Stimulated activated memory B cell treated with anti-CD40 and anti-IgM and Interleukin-4, amounts not matched to agents 10 μg/mL and 1 μg/mL and 100 μg/mL, for 72 hours (primary cell): ENCODE measurements at regions not wholly inside any gene's neighbourhood (a gene's known extent, or its start where the extent isn't known, plus 50 kb on each side); places are given as distances from the start of the nearest gene placed in this dataset.

Experiments used
- ATAC-seq: fragments of 150-1000 bp; cut with Tn5 transposase; 2 replicates; pipeline ENCODE4 v1.10.0; 2021
- H3K27ac Mint-ChIP-seq: one replicate; pipeline ENCODE4 v1.8.0; 2022; ENCODE audit warnings: mild to moderate bottlenecking, mixed read lengths
- H3K27me3 Mint-ChIP-seq: one replicate; pipeline ENCODE4 v1.8.0; 2022; ENCODE audit warnings: mixed read lengths
- H3K36me3 Mint-ChIP-seq: one replicate; pipeline ENCODE4 v1.8.0; 2022; ENCODE audit warnings: mixed read lengths
- H3K4me1 Mint-ChIP-seq: one replicate; pipeline ENCODE4 v1.8.0; 2022; ENCODE audit warnings: mixed read lengths
- H3K4me3 Mint-ChIP-seq: one replicate; pipeline ENCODE4 v1.8.0; 2022; ENCODE audit warnings: mild to moderate bottlenecking, moderate library complexity, mixed read lengths
- H3K9me3 Mint-ChIP-seq: one replicate; pipeline ENCODE4 v1.8.0; 2022; ENCODE audit warnings: mixed read lengths

DNA sequence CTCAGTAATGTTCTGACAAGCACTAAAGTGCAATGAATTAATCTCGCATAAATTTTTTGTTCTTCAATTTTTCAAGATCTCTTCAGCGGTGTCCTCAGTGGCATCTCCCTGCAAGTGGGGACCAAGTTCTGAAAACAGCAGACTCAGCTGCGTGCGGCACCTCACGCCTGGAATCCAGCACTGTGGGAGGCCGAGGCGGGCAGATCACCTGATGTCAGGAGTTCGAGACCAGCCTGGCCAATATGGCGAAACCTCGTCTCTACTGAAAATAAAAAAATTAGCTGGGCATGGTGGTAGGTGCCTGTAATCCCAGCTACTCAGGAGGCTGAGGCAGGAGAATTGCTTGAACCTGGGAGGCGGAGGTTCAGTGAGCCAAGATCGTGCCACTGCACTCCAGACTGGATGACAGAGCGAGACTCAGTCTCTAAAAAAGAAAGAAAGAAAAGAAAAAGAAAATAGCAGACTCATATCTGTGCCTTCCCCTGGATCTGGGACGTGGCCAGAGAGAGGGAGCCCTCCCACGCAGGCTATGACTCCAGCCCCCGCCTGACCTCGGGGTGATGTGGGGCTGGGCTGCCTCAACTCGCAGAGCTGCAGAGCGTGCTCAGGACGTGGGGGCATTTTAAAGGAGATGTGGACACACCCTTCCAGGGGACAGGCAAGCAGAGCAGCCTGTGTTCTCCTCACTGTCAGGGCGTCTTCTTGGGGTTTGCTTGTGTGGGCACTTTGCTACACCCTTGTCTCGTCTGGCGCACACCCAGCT, 346.6 kb downstream of the BRD1 start:
- Mint-ChIP-seq H3K27ac (no peak overlapping the region), H3K4me1 (no peaks in the 10 kb centered on the region), H3K9me3 (peaks cover 17% of the 10 kb centered on the region), H3K36me3 (peaks cover 50% of the 10 kb centered on the region), H3K4me3 (no peak overlapping the region), H3K27me3 (no peaks in the 10 kb centered on the region)
- ATAC-seq, result no peak

DNA sequence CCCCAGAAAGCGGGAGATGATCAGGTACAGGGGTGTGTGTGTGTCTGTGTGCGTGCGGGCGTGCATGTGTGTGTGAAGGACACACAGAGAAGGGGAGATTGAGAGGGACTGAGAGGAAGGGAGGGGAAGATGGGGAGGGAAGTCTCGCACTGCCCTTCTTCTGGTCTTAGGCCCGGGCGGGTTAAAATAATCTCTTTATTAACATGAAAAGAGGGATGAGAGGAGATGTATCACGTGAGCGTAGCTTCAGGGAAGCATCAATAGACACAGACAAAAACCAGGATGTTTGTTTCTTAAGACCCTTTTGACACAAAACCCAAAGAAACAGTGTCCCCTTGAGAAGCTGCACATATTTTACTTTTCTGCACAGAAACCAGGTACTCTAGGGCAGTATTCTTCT, 347.3 kb downstream of the BRD1 start:
- no peak overlapping the region for H3K27ac Mint-ChIP-seq
- no peaks in the 10 kb centered on the region for H3K4me1 Mint-ChIP-seq
- peaks cover 57% of the 10 kb centered on the region for H3K36me3 Mint-ChIP-seq
- H3K9me3 Mint-ChIP-seq, result peaks cover 17% of the 10 kb centered on the region
- no peak for ATAC-seq
- no peaks in the 10 kb centered on the region for H3K27me3 Mint-ChIP-seq
- H3K4me3 Mint-ChIP-seq, result no peak overlapping the region

DNA sequence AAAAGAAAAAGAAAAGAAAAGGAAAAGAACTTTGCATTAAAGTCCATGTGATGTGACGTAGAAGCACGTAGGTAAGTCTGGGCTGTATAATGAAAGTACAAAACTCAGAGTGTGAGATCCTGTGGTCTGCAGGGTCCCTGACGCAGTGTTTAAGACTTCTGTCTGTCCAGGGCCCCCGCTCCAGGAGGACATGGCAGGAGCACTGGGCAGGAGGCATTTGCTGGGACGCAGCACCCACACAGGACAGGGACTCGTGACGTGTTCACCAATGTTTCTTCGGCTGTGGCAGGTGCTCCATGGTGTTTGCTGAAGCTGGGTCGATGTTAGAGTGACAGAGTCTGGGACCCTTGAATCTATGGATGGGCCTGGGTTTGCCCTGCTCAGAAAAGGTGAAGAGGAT, 348.1 kb downstream of the BRD1 start:
- no peak for ATAC-seq
- Mint-ChIP-seq H3K9me3 (peaks cover 17% of the 10 kb centered on the region), H3K4me1 (no peaks in the 10 kb centered on the region), H3K27ac (no peak overlapping the region), H3K4me3 (no peak overlapping the region), H3K27me3 (no peaks in the 10 kb centered on the region), H3K36me3 (peaks cover 64% of the 10 kb centered on the region)

DNA sequence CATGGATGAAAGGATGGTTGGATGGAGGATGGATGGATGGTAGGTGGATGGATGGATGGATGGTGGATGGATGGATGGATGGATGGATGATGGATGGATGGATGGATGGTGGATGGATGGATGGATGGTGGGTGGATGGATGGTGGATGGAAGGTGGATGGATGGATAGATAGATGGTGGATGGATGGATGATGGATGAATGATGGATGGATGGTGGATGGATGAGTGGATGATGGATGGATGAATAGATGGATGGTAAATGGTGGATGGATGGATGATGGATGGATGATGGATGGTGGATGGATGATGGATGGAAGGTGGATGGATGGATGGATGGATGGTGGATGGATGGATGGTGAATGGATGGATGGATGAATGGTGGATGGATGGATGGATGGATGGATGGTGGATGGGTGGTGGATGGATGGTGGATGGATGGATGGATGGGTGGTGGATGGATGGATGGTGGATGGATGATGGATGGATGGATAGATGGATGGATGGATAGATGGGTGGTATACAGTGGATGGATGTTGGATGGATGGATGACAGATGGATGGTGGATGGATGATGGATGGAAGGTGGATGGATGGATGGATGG, 350.8 kb downstream of the BRD1 start:
- H3K36me3 Mint-ChIP-seq, result peaks cover 71% of the 10 kb centered on the region
- no peak overlapping the region for H3K4me3 Mint-ChIP-seq
- H3K27me3 Mint-ChIP-seq, result no peaks in the 10 kb centered on the region
- peaks cover 17% of the 10 kb centered on the region for H3K9me3 Mint-ChIP-seq
- H3K4me1 Mint-ChIP-seq, result no peaks in the 10 kb centered on the region
- H3K27ac Mint-ChIP-seq, result no peak overlapping the region
- no peak for ATAC-seq

DNA sequence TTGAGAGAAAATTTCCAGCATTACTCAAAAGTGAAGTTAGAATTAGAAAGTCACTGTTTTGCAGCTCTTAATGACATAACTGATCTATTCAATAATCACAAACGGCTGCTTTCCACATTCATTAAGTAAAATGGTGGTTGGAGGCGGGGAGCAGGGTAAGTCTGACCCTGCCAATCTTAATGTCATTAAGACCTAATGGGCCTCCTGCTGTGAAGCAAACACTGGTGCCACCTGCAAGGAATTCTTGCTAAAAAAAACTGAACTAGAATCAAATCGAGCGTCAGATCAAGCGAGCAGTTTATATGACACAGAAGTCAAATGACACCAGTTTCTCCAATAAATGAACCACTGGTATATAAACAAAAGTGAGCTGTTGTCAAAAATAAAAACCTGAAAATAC, 351.5 kb downstream of the BRD1 start:
- Mint-ChIP-seq H3K4me1 (no peaks in the 10 kb centered on the region), H3K36me3 (peaks cover 65% of the 10 kb centered on the region), H3K27ac (no peak overlapping the region), H3K27me3 (no peaks in the 10 kb centered on the region), H3K9me3 (peaks cover 17% of the 10 kb centered on the region), H3K4me3 (no peak overlapping the region)
- no peak for ATAC-seq

DNA sequence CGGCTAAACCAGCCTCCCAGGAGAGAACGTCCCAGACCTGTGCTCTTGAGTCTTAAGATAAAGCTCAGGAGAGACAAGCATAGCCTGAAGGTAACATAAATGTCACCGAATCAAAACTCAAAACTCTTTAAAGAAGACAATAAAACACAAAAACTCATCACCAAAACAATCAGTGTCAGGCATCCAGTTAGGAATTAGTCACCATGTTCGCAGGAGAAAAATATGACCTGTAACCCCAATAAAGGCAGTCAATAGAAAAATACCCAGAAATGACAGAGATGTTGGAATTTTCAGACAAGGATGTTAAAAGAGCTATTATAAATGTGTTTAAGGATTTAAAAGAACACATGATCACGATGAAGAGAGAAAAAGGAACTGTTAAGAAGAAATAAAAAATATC, 352.4 kb downstream of the BRD1 start:
- Mint-ChIP-seq H3K4me3 (no peak overlapping the region), H3K36me3 (peaks cover 60% of the 10 kb centered on the region), H3K9me3 (peaks cover 17% of the 10 kb centered on the region), H3K4me1 (no peaks in the 10 kb centered on the region), H3K27me3 (no peaks in the 10 kb centered on the region), H3K27ac (no peak overlapping the region)
- no peak for ATAC-seq

DNA sequence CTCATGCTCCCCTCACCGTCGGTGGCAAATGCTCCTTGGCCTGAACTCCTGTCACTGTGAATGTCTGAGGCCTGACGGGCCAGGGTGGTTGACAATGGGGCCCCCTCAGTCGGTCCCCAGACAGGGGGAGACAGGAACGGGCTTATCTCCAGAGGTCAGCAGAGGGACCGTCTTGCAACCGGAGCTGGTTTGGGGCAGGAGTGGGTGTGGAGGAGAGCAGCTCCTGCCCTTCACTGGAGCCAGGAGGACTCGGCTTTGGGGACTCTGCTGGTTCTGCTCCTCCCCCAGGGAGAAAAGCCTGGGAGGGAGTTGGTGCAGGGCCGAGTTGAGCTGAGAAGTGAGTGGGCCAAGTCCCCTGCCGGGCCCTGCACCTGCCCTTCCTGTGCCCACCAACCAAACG, 354.4 kb downstream of the BRD1 start:
- H3K36me3 Mint-ChIP-seq, result peaks cover 48% of the 10 kb centered on the region
- peaks cover 14% of the 10 kb centered on the region for H3K9me3 Mint-ChIP-seq
- no peak overlapping the region for H3K27ac Mint-ChIP-seq
- no peaks in the 10 kb centered on the region for H3K27me3 Mint-ChIP-seq
- no peaks in the 10 kb centered on the region for H3K4me1 Mint-ChIP-seq
- no peak overlapping the region for H3K4me3 Mint-ChIP-seq
- no peak for ATAC-seq

DNA sequence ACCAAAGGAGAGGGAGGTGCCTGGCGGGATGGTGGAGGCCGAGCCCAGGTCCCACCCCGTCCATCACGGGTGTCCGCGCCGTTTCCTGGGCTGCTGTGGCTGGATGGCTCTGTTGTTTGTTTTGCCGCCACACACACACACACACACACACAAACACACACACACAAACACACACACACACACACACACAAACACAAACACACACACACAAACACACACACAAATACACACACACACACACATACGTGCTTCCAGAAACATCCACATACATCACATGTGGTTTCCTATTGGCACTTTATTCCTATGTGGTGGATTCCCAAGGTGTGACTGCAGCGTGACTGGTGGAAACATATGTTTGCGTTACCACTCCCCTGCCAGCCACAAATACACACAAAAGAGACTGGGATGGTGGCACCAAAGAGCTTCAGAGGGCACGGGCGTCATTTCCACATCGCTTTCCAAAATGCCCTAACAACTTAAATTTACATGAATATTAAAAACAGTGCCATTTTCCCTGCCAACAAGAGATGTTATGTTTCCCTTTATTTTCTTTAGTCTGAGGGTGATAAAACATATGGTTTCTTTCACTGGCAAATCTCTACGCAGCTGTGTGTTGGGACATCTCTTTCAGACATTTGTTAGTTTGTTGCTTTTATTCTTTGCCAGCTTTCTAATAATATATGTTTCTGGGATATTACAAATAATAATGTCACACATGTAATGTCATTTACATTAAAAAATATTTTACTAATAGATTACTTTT, 356.8 kb downstream of the BRD1 start:
- no peak for ATAC-seq
- Mint-ChIP-seq H3K9me3 (no peaks in the 10 kb centered on the region), H3K27ac (no peak overlapping the region)

DNA sequence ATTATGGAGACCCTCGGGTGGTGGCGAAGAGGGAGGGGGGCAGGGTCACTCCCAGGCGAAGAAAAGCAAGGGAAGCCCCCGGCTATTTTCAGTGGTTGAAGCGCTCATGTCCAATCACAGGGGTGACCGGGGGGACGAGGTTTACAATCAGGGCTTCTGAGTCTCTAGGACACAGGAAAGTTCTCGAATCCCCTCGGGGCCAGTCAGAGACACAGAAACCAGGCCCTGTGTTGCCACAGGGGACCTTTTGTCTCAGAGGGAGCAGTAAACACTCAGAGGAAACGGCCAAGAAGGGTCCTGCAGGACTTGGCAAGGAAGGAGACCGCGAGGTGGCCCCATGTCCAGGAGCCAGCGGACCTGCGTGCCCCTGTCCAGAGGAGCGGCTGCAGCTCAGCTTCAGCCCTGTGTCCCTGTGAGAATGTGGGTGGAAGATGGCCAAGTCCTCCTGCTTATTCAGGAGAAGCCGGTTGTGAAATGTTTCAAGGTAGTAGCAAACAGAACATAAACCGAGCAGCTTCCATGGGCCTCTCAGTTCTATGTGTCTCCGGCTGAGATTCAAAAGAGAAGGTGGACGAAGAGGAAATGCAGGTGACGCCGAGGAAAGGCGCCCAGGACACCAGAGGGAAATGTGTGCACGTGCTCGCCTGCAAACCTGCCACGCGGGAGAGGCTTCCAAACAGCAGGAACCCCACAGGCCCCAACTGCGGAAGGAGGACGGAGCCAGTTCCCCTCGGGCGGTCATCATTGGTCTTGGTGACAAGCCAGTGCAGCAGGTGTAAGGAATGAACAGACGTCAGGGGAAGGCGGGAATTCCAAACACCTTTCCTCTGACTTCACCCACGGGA, 357.6 kb downstream of the BRD1 start:
- peaks cover 37% of the 10 kb centered on the region for H3K36me3 Mint-ChIP-seq
- ATAC-seq, result no peak
- H3K27me3 Mint-ChIP-seq, result no peaks in the 10 kb centered on the region
- no peak overlapping the region for H3K27ac Mint-ChIP-seq
- no peaks in the 10 kb centered on the region for H3K9me3 Mint-ChIP-seq
- H3K4me1 Mint-ChIP-seq, result no peaks in the 10 kb centered on the region
- H3K4me3 Mint-ChIP-seq, result no peak overlapping the region

More for the DNA sequence above, 356.8 kb downstream of the BRD1 start:
- no peaks in the 10 kb centered on the region for H3K4me1 Mint-ChIP-seq
- peaks cover 38% of the 10 kb centered on the region for H3K36me3 Mint-ChIP-seq
- no peak overlapping the region for H3K4me3 Mint-ChIP-seq
- no peaks in the 10 kb centered on the region for H3K27me3 Mint-ChIP-seq

DNA sequence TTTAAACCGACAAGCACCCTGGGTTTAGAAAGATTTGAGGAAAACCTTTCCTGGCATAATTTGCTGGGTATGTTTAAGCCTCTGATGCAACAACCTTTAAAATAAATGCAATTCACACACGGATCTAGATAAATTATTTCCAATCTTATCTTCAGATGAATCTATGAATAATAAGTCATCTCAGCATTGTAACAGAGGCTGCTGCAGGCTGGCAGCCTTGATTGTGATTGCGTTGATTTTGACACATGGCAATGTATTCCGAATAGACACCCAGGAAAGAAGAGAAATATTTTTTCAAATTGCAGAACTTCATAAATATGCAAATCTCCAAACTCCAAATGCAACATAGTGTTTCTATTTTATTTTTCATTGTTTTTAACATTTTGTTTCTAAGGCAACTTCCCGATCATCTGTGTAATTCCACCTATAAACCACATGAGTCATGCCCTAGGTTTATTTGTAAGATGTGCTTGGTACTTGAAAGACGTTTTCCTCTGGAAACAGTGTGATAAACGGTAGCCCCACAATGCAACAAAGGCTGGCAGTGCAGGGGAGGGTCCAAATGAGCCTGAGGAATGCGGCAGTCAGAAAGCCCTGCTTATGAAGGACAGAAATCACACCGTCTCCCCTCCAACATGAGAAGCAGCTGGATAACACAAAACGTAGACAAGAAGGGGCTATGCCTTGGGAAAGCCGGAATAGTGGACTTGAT, 359.0 kb downstream of the BRD1 start:
- ATAC-seq, result no peak
- H3K27ac Mint-ChIP-seq, result no peak overlapping the region
- no peaks in the 10 kb centered on the region for H3K27me3 Mint-ChIP-seq

DNA sequence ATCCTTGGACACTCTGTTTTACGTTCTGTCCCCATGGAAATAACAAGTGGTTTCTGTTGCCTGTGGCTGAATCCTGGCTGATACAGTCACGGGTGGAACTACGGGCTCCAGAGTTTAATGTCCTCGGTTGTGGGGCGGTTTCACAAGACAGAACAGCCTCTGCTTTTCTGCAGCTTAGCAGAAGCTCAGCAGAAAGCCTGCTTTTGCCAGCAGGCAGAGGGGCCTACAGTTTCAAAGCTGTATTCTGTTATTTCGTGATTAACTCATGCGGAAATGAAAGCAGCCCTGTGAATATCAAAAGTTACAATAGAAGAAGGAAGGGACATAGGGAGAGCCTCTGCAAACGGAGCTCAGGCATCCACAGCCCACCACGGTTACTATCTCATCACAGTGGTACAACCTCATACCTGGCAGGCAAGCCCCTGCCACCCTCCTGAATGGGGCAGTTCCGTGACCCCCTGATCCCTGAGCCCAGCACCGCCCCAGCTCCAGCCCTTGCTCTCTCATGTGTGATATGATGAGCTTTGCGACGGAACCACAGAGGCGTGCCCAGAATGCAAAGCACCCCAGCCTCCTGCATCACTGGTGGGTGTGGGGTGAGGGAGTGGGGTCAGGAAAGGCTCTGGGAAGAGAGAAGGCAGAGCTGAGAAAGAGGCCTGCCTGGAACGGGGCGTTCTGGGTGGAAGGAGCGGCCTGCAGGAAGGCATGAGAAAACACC, 360.6 kb downstream of the BRD1 start:
- Mint-ChIP-seq H3K36me3 (peaks cover 28% of the 10 kb centered on the region), H3K4me3 (no peak overlapping the region), H3K27ac (no peak overlapping the region), H3K27me3 (no peaks in the 10 kb centered on the region), H3K4me1 (no peaks in the 10 kb centered on the region), H3K9me3 (no peaks in the 10 kb centered on the region)
- no peak for ATAC-seq

More for the DNA sequence above, 359.0 kb downstream of the BRD1 start:
- H3K4me1 Mint-ChIP-seq, result no peaks in the 10 kb centered on the region
- peaks cover 28% of the 10 kb centered on the region for H3K36me3 Mint-ChIP-seq
- H3K4me3 Mint-ChIP-seq, result no peak overlapping the region
- H3K9me3 Mint-ChIP-seq, result no peaks in the 10 kb centered on the region

DNA sequence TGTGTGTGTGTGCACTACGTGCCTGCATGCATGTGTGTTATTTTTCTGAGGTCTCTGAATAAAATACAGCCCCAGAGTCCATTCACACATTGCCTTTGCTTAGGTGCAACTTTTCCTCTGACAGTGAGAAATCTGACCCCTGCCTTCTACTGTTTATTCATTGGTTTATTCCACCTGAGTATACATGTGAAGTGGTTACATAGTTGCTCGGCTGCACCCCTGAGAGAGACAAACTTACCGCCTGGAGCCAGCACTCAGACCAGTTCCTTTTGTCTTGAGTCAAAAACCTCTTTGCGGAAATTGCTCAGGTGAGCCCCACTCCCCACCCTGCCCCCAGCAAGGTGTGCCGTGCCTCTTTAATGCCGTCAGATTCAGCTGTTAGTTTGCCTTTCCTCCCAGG, 363.6 kb downstream of the BRD1 start:
- Mint-ChIP-seq H3K36me3 (peaks cover 28% of the 10 kb centered on the region), H3K4me3 (no peak overlapping the region), H3K4me1 (no peaks in the 10 kb centered on the region), H3K9me3 (no peaks in the 10 kb centered on the region), H3K27me3 (no peaks in the 10 kb centered on the region), H3K27ac (no peak overlapping the region)
- ATAC-seq, result no peak

DNA sequence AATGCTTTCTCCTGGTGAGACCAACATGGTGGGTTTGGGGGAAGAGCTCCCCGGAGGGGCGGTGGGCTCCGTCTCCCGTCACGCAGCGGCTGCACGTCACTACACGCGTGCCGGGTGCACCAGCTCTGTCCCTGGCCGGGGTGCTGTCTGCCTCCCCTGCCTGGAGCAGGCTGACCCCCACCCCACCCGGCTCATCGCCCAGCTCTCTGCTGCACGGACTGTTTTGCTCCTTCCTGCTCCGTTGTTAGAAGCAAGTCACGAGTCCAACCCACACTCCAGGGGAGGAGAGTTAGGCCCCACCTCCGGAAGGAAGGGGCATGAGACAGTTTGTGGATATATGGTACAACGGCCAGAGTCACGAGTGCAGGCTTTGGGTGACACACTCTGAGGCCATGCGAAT, 364.9 kb downstream of the BRD1 start:
- Mint-ChIP-seq H3K9me3 (peaks cover 5% of the 10 kb centered on the region), H3K4me1 (no peaks in the 10 kb centered on the region), H3K36me3 (peaks cover 17% of the 10 kb centered on the region), H3K4me3 (no peak overlapping the region), H3K27ac (no peak overlapping the region), H3K27me3 (no peaks in the 10 kb centered on the region)
- ATAC-seq, result no peak

DNA sequence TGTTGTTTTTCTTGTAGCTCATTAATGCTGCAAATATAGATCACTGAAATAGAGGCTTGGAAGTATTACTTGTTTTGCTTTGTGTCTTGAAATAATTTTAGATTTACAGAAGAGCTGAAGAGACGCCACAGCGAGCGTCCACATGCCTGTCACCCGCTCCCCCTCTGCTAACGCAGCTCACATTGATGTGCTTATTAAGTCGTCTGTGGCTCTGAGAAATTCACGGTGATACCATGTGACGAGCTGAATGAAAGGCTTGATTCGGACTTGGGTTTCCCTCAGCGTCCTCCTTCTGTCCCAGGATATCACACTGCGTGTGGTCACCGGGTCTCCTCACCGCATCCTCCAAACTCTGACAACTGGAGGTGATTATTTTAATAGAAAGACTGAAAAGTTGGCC, 365.4 kb downstream of the BRD1 start:
- Mint-ChIP-seq H3K4me3 (no peak overlapping the region), H3K36me3 (peaks cover 15% of the 10 kb centered on the region), H3K4me1 (no peaks in the 10 kb centered on the region), H3K27me3 (no peaks in the 10 kb centered on the region), H3K9me3 (peaks cover 5% of the 10 kb centered on the region), H3K27ac (no peak overlapping the region)
- no peak for ATAC-seq
